Pancreas (tissue), 10 donors: ENCODE measurements at regions not wholly inside any gene's neighbourhood (a gene's known extent, or its start where the extent isn't known, plus 50 kb on each side); places are given as distances from the start of the nearest gene placed in this dataset.

Source experiments
- ATAC-seq, 4 donors: fragments of 200-7000 bp; cut with Tn5 transposase; one replicate each; pipeline versions ENCODE4 v1.8.0 to v1.9.1; 2020; ENCODE audit warnings: mild to moderate bottlenecking in 4 of 4, moderate library complexity in 4 of 4
- DNase-seq, 6 donors: peaks; one replicate each; pipeline ENCODE4 v3.0.0-alpha.2; 2020
- FAIRE-seq: peaks from 2 replicates; lab custom pipeline; 2012; peaks lifted over from hg19 to GRCh38; lab: Jason Lieb, UNC
- H3K27ac ChIP-seq, 4 donors: fragments of 200-600 bp; sonication (generic); 1 replicate in 3 of 4; 2 replicates in 1 of 4; pipeline versions ENCODE4 v1.5.0 to v1.8.0; 2020
- H3K27me3 ChIP-seq, 4 donors: fragments of 200-600 bp; one replicate each; pipeline ENCODE4 v1.8.0; 2021
- H3K36me3 ChIP-seq, 3 donors: fragments of 200-600 bp; sonication (generic) in 1 of 3; one replicate each; pipeline versions ENCODE4 v1.5.0 to v1.8.0; 2020 to 2021
- H3K4me1 ChIP-seq, 3 donors: fragments of 200-600 bp; one replicate each; pipeline ENCODE4 v1.8.0; 2021
- H3K4me3 ChIP-seq, 4 donors: fragments of 200-600 bp; sonication (generic) in 2 of 4; one replicate each; pipeline versions ENCODE4 v1.5.0 to v1.8.0; 2020 to 2021
- H3K9me3 ChIP-seq, 4 donors: fragments of 200-600 bp; one replicate each; pipeline ENCODE4 v1.8.0; 2021
- CTCF ChIP-seq, 4 donors: fragments of 200-600 bp; sonication (generic) in 3 of 4; IDR thresholded peaks; one replicate each; pipeline versions ENCODE4 v1.5.0 to v1.8.0; 2021; ENCODE audit warnings: antibody characterized with exemption in 4 of 4
- WGBS, 2 donors: extraction: QIAGEN DNeasy Blood & Tissue Kit; methylation state at CpG; one replicate each; pipeline ENCODE4 v1.1.7; 2013; 5-methylcytosine and 5-hydroxymethylcytosine counted together
- intact Hi-C, 3 donors: fragments of 100-400 bp; cut with DNase I; formaldehyde crosslinking; loops; one replicate each; pipeline versions ENCODE4 v1.11.1 to v1.14.2; 2022
- donor health status: healthy with polysubstance abuse.
- donor health status: DM: no; HTN: no; CAD: no; lungs with moderate emphysema.
- donor health status: DM: no; HTN: no; CAD: no.
- donor health status: control.
- donor health status: control.
- donor health status: Bipolar disorder and iron deficiency.
- donor health status: DM: yes; HTN: yes; CAD: no.
- donor health status: DM: no; HTN: no; CAD: no.
- donor health status: DM: no; HTN: no; CAD: no.
- donor health status: DM: yes; HTN: yes; CAD: no.

GRCh38 chr10:3274414-3274813, 101.8 kb upstream of the PITRM1 start:
- H3K27ac ChIP-seq: no peak overlapping the region
- no peak for TF ChIP-seq CTCF (IDR thresholded peaks at IDR 0.05)
- ATAC-seq (no peak), DNase-seq (no peak), FAIRE-seq (no peak)
- no peaks in the 10 kb centered on the region for H3K4me1 ChIP-seq
- H3K9me3 ChIP-seq: no peaks in the 10 kb centered on the region
- H3K36me3 ChIP-seq: no peaks in the 10 kb centered on the region
- intact Hi-C loops: no loop called here
- WGBS, 2 donors: 53 to 69% methylated on average over 7 of the region's 7 CpGs
- H3K4me3 ChIP-seq: no peak overlapping the region
- no peaks in the 10 kb centered on the region for H3K27me3 ChIP-seq

- FAIRE-seq: no peak
Observed at GRCh38 chr10:3273966-3274365, 101.4 kb upstream of the PITRM1 start.

DNA sequence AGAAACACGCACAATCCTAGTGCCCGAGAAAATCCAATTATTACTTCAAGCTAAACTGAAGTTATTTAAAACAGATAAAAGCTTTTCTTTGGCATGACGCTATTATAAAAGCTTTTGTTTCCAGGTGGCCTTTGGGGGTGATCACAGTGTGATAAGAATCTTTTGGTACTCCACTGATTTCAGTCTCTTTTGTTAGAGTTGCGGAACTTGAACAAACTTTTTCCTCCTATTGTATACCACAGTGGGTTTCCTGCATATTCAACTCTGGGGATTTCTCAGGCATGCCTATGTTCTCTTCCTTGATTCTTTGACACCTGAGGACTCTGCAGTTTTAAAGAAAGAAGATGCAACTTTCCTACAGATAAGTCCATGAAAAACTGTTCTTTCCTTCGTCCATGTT, 99.7 kb upstream of the PITRM1 start:
- no peak overlapping the region for H3K4me3 ChIP-seq
- no peak for ATAC-seq

More at GRCh38 chr10:3273966-3274365, 101.4 kb upstream of the PITRM1 start:
- intact Hi-C loops: no loop called here
- Histone ChIP-seq H3K27me3 (no peaks in the 10 kb centered on the region), H3K27ac (no peak overlapping the region), H3K9me3 (no peaks in the 10 kb centered on the region), H3K36me3 (no peaks in the 10 kb centered on the region), H3K4me3 (no peak overlapping the region), H3K4me1 (no peaks in the 10 kb centered on the region)
- WGBS, 2 donors: 69 to 85% methylated on average over 12 of the region's 12 CpGs
- DNase-seq (no peak), ATAC-seq (no peak)
- no peak for TF ChIP-seq CTCF (IDR thresholded peaks at IDR 0.05)

DNA sequence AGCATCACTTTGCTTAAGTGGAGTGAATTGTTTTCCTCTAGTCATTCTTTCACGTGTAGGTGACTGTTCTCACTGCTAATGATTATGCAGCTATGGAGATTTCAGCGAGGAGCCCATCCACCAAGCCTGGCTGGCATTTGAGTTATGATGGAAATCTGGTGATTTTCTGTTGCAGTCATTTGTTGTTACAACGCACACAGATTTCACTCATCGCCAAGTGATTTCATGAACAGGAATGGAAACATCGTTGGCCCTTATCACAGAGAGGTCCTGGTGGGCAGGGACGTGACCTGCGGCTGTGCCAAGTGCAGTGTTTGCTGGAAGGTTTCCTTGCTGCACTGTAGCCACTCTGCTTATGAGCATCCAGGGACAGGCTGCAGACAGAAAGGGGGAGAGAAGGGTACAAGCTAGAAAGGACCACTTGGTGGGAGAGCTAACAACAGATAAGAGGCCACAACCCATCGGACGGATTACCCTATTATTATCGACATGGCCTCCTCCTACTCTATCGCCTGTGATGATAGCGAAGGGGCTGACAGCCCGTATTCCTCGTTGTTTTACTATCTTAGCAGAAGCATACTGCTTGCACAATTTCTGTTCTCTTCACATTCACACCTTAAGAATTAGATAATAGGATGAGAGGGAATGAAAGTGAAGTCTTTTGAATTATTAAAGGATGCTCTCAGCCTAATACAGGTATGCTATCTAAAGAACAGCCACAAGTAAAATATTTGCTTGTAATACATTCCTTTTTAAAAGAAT, 99.0 kb upstream of the PITRM1 start:
- no peak for DNase-seq
- no peaks in the 10 kb centered on the region for H3K9me3 ChIP-seq

More for the DNA sequence above, 99.7 kb upstream of the PITRM1 start:
- DNase-seq: no peak
- no peak for TF ChIP-seq CTCF (IDR thresholded peaks at IDR 0.05)
- Histone ChIP-seq H3K9me3 (no peaks in the 10 kb centered on the region), H3K4me1 (no peaks in the 10 kb centered on the region), H3K27me3 (no peaks in the 10 kb centered on the region), H3K36me3 (no peaks in the 10 kb centered on the region), H3K27ac (no peak overlapping the region)
- no peak for FAIRE-seq
- intact Hi-C loops: no loop called here
- WGBS, 2 donors: 61 to 80% methylated on average over 5 of the region's 5 CpGs

More for the DNA sequence above, 99.0 kb upstream of the PITRM1 start:
- H3K4me1 ChIP-seq: no peaks in the 10 kb centered on the region
- ATAC-seq (no peak), FAIRE-seq (no peak)
- no peaks in the 10 kb centered on the region for H3K27me3 ChIP-seq
- no peak for TF ChIP-seq CTCF (IDR thresholded peaks at IDR 0.05)
- WGBS, 2 donors: 62 to 75% methylated on average over 14 of the region's 14 CpGs
- intact Hi-C loops: no loop called here
- H3K4me3 ChIP-seq: no peak overlapping the region
- H3K36me3 ChIP-seq: no peaks in the 10 kb centered on the region
- no peak overlapping the region for H3K27ac ChIP-seq
